ENCODE measurements at regions not wholly inside any gene's neighbourhood (a gene's known extent, or its start where the extent isn't known, plus 50 kb on each side); places are given as distances from the start of the nearest gene placed in this dataset.
"Not testable (repeated sequence)": the region's sequence is repeated elsewhere in the genome, so short reads cannot be mapped to it uniquely, and the experiment has no call there.

DNA sequence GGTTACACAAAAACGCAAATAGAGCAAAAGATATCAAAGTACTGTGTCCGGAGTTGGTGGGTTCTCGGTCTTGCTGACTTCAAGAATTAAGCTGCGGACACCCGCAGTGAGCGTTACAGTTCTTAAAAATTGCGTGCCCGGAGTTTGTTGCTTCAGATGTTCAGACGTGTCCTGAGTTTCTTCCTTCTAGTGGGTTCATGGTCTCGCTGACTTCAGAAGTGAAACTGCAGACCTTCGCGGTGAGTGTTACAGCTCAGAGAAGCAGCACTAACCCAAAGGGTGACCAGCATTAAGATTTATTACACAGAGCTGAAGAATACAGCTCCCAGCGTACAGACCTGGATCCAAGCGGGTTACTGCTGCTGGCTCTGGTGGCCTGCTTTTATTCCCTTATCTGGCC is 125.7 kb upstream of the TWIST2 start:
- no peak for DNase-seq (ENCODE audit: low read depth)
- no peak overlapping the region for H3K4me3 ChIP-seq (ENCODE audit: low read depth, low read length)
- TF ChIP-seq, protein P1, sequence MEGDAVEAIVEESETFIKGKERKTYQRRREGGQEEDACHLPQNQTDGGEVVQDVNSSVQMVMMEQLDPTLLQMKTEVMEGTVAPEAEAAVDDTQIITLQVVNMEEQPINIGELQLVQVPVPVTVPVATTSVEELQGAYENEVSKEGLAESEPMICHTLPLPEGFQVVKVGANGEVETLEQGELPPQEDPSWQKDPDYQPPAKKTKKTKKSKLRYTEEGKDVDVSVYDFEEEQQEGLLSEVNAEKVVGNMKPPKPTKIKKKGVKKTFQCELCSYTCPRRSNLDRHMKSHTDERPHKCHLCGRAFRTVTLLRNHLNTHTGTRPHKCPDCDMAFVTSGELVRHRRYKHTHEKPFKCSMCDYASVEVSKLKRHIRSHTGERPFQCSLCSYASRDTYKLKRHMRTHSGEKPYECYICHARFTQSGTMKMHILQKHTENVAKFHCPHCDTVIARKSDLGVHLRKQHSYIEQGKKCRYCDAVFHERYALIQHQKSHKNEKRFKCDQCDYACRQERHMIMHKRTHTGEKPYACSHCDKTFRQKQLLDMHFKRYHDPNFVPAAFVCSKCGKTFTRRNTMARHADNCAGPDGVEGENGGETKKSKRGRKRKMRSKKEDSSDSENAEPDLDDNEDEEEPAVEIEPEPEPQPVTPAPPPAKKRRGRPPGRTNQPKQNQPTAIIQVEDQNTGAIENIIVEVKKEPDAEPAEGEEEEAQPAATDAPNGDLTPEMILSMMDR (conservative IDR thresholded peaks at IDR 0.05; ENCODE audit: low read depth, low read length): no peak

- TF ChIP-seq, protein P1 (conservative IDR thresholded peaks at IDR 0.05; ENCODE audit: low read depth, low read length): no peak
- no peak for DNase-seq (ENCODE audit: low read depth)
- H3K4me3 ChIP-seq (ENCODE audit: low read depth, low read length): no peak overlapping the region
Observed at GRCh38 chr2:238722883-238723282, 125.0 kb upstream of the TWIST2 start.

DNA sequence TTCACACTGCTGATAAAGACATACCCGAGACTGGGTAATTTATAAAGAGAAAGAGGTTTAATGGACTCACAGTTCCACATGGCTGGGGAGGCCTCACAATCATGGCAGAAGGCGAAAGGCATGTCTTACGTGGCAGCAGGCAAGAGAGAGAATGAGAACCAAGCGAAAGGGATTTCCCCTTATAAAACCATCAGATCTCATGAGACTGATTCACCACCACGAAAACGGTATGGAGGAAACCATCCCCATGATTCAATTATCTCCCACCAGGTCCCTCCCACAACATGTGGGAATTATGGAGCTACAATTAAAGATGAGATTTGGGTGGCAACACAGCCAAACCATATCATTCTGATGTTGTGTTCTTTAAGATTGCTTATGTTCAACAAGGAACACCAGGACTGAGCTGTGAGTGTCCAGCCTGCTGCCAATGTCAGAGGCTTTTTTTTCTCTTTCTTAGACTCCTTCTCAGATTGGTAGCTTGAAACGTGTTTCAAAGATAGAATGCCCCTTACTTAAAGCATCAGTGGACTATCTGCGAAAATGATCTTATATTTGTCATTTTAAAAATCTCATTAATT is 124.1 kb upstream of the TWIST2 start:
- H3K4me3 ChIP-seq (ENCODE audit: low read depth, low read length); DNase-seq (ENCODE audit: low read depth): not testable (repeated sequence)

- TF ChIP-seq, protein P1 (conservative IDR thresholded peaks at IDR 0.05; ENCODE audit: low read depth, low read length): no peak
- no peak overlapping the region for H3K4me3 ChIP-seq (ENCODE audit: low read depth, low read length)
- DNase-seq (ENCODE audit: low read depth): no peak
Observed at GRCh38 chr2:238724728-238725127, 123.2 kb upstream of the TWIST2 start.

GRCh38 chr2:238725298-238725697 is 122.6 kb upstream of the TWIST2 start:
- H3K4me3 ChIP-seq (ENCODE audit: low read depth, low read length): no peak overlapping the region
- TF ChIP-seq, protein P1 (conservative IDR thresholded peaks at IDR 0.05; ENCODE audit: low read depth, low read length): no peak
- DNase-seq (ENCODE audit: low read depth): no peak

GRCh38 chr2:238726670-238727584 is 121.0 kb upstream of the TWIST2 start:
- TF ChIP-seq, protein P1 (conservative IDR thresholded peaks at IDR 0.05; ENCODE audit: low read depth, low read length): no peak
- no peak overlapping the region for H3K4me3 ChIP-seq (ENCODE audit: low read depth, low read length)
- DNase-seq (ENCODE audit: low read depth): no peak

DNA sequence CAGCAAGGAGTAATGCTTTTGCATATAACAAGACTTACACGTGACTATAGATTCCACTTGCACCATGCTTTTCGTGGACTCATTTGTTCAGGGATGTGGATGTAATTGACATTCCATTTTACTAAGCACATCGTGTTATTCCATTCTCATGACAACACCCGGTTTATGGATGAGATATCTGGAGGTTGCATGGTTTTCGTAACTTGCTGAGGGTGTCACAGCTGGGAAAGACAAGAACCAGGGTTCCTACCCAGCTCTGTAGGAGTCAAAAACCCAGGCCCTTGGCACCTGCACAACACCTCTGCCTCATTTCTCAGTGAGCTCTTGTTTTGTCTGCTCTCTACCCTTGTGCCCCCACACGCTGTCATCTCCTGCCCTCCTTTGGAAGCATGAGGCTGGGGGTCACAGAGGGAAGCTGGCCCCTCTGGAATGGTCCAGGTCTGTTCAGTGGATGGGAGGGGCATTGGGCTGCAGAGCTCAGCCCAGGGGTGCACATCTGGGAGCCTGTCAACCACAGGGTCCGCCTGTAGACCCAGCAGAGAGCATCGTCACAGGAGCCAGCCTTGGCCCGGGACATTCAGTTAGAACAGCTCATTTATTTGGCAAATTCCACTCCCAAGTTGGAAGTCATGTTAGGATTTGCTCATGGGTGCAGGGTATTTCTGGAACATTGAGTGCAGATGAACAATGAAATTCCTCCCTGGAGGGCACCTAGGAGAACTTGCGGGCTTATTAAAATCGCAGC is 120.1 kb upstream of the TWIST2 start:
- TF ChIP-seq, protein P1 (conservative IDR thresholded peaks at IDR 0.05; ENCODE audit: low read depth, low read length): no peak
- DNase-seq (ENCODE audit: low read depth): no peak
- H3K4me3 ChIP-seq (ENCODE audit: low read depth, low read length): no peak overlapping the region
